H1 (cell line): ENCODE measurements at regions not wholly inside any gene's neighbourhood (a gene's known extent, or its start where the extent isn't known, plus 50 kb on each side); places are given as distances from the start of the nearest gene placed in this dataset.

Experiments used
- BRCA1 ChIP-seq: IDR thresholded peaks from 2 replicates; pipeline ENCODE4 v1.6.1; 2012; ENCODE audit warnings: low read depth, low read length, improper control_type of control experiment
- CTCF ChIP-seq, 3 experiments: IDR thresholded peaks; 1 replicate in 2 of 3; 2 replicates in 1 of 3; pipeline versions ENCODE4 v1.5.1 to v1.6.1; 2011; ENCODE audit warnings: low read length in 3 of 3, mild to moderate bottlenecking in 3 of 3, inconsistent platforms in 2 of 3, low read depth in 1 of 3, moderate library complexity in 1 of 3; ENCODE audit not compliant: insufficient read depth in 1 of 3; ENCODE audit errors: control extremely low read depth in 1 of 3
- EP300 ChIP-seq, 2 experiments: IDR thresholded peaks; 1 replicate in 1 of 2; 2 replicates in 1 of 2; pipeline ENCODE4 v1.6.1; 2011 to 2012; ENCODE audit warnings: low read depth in 2 of 2, low read length in 2 of 2, mild to moderate bottlenecking in 2 of 2, borderline replicate concordance in 1 of 2, inconsistent platforms in 1 of 2, moderate library complexity in 1 of 2
- HDAC2 ChIP-seq, 2 experiments: fragments of 300-600 bp in 1 of 2; sonication (generic) in 1 of 2; IDR thresholded peaks; 2 replicates each; pipeline ENCODE4 v1.6.1; 2011 to 2012; ENCODE audit warnings: low read depth in 2 of 2, low read length in 2 of 2, mild to moderate bottlenecking in 2 of 2, moderate library complexity in 2 of 2, borderline replicate concordance in 1 of 2, inconsistent platforms in 1 of 2
- KDM1A ChIP-seq: fragments of 200-600, 300-600 bp; sonication (generic); IDR thresholded peaks from 2 replicates; pipeline ENCODE4 v1.7.1; 2016; ENCODE audit warnings: mild to moderate bottlenecking, low read length, borderline replicate concordance
- POLR2A ChIP-seq, 2 experiments: IDR thresholded peaks; 1 replicate in 1 of 2; 2 replicates in 1 of 2; pipeline ENCODE4 v1.6.1; 2011; ENCODE audit warnings: low read depth in 2 of 2, low read length in 2 of 2, mild to moderate bottlenecking in 2 of 2; ENCODE audit errors: control extremely low read depth in 1 of 2
- POLR2AphosphoS5 ChIP-seq: IDR thresholded peaks from 2 replicates; pipeline ENCODE4 v1.6.1; 2011; ENCODE audit warnings: low read depth, low read length
- YY1 ChIP-seq: IDR thresholded peaks from 2 replicates; pipeline ENCODE4 v1.6.1; 2011; ENCODE audit warnings: low read depth, mild to moderate bottlenecking, low read length
- ZNF274 ChIP-seq: IDR thresholded peaks from 2 replicates; pipeline ENCODE4 v1.7.0; 2012; ENCODE audit warnings: low read length, borderline replicate concordance; ENCODE audit errors: extremely low read depth

DNA sequence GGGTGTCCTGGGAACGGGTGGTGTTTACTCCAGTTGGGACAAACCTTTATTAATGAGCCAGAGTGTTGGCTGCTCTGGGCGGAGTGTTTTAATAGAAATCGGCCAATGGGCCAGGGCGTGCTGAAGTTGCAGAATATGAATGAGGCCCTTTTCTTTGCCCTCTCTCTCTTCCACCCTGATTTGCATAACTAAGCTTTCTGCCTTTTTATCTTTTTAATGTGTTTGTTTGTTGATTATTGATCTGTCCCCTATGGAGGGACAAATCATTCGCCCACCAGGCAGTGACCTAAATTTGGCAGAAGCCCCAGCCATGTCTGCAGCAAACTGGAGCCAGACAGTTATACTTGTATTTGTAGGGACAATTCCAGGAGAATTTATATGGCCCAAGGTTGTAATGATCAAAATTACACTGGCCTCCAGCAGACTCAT, 420.9 kb downstream of the PREX1 start:
- TF ChIP-seq BRCA1 (no peak), CTCF (IDR thresholded peaks at IDR 0.05; ENCODE audit: control extremely low read depth in 1 of 3, insufficient read depth in 1 of 3, low read depth in 1 of 3, low read length in 3 of 3) (no peak), POLR2A (IDR thresholded peaks at IDR 0.05; ENCODE audit: control extremely low read depth in 1 of 2, low read depth in 2 of 2, low read length in 2 of 2) (no peak), HDAC2 (IDR thresholded peaks at IDR 0.05; ENCODE audit: borderline replicate concordance in 1 of 2, low read depth in 2 of 2, low read length in 2 of 2) (no peak), EP300 (IDR thresholded peaks at IDR 0.05; ENCODE audit: borderline replicate concordance in 1 of 2, low read depth in 2 of 2, low read length in 2 of 2) (no peak), YY1 (no peak), ZNF274 (no peak), POLR2AphosphoS5 (no peak), KDM1A (no peak)
